Mucosa of descending colon (tissue), 3 donors: ENCODE measurements at regions not wholly inside any gene's neighbourhood (a gene's known extent, or its start where the extent isn't known, plus 50 kb on each side); places are given as distances from the start of the nearest gene placed in this dataset.

Source experiments
- ATAC-seq: fragments of 200-7000 bp; cut with Tn5 transposase; one replicate; pipeline ENCODE4 v1.9.1; 2020; ENCODE audit warnings: mild to moderate bottlenecking, moderate library complexity
- DNase-seq, 3 donors: peaks; one replicate each; pipeline ENCODE4 v3.0.0-alpha.2; 2020
- H3K36me3 ChIP-seq: fragments of 200-600 bp; one replicate; pipeline ENCODE4 v1.8.0; 2021; ENCODE audit warnings: low read depth, mild to moderate bottlenecking
- H3K4me1 ChIP-seq: fragments of 200-600 bp; one replicate; pipeline ENCODE4 v1.8.0; 2021; ENCODE audit warnings: low read depth, mild to moderate bottlenecking
- H3K4me3 ChIP-seq: fragments of 200-600 bp; one replicate; pipeline ENCODE4 v1.8.0; 2021; ENCODE audit warnings: mild to moderate bottlenecking
- H3K9me3 ChIP-seq: fragments of 200-600 bp; one replicate; pipeline ENCODE4 v1.8.0; 2021; ENCODE audit warnings: mild to moderate bottlenecking
- intact Hi-C, 2 donors: fragments of 100-400 bp; cut with DNase I in 1 of 2; cut with micrococcal nuclease in 1 of 2; formaldehyde crosslinking; loops; one replicate each; pipeline versions ENCODE4 v1.11.0 to v1.11.1; 2022; cut with DNase I, micrococcal nuclease
- TF ChIP-seq, protein P1 (sequence below): fragments of 200-600 bp; IDR thresholded peaks from one replicate; pipeline ENCODE4 v1.8.0; 2022; ENCODE audit warnings: antibody characterized with exemption, mild to moderate bottlenecking
- donor health status: DM: no; HTN: no; CAD: no; lungs with moderate emphysema.
- donor health status: DM: no; HTN: no; CAD: no.
- donor health status: DM: no; HTN: yes; CAD: no.

DNA sequence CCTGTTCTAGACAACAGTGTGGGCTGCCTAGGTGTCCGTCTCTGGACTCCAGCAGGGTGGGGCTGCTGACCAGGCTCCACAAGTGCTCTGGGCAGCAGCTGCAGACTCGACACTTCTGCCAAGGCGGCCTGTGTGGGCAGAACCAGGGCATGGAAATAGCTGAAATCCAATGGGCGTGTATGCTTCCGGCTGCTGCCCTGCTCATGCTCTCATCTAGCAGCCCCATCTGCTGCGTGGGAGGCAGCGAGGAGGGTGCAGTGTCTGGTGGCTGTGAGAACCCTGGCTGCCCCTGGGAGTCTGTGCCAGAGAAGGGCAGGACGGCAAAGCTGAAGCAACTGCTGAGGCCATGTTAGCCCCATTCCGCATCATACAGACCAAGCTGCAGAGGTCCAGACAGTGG lies 174.9 kb downstream of the SOX11 start:
- ATAC-seq (no peak), DNase-seq (no peak)
- no peaks in the 10 kb centered on the region for H3K4me1 ChIP-seq
- TF ChIP-seq, protein P1, sequence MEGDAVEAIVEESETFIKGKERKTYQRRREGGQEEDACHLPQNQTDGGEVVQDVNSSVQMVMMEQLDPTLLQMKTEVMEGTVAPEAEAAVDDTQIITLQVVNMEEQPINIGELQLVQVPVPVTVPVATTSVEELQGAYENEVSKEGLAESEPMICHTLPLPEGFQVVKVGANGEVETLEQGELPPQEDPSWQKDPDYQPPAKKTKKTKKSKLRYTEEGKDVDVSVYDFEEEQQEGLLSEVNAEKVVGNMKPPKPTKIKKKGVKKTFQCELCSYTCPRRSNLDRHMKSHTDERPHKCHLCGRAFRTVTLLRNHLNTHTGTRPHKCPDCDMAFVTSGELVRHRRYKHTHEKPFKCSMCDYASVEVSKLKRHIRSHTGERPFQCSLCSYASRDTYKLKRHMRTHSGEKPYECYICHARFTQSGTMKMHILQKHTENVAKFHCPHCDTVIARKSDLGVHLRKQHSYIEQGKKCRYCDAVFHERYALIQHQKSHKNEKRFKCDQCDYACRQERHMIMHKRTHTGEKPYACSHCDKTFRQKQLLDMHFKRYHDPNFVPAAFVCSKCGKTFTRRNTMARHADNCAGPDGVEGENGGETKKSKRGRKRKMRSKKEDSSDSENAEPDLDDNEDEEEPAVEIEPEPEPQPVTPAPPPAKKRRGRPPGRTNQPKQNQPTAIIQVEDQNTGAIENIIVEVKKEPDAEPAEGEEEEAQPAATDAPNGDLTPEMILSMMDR = no peak
- no peaks in the 10 kb centered on the region for H3K36me3 ChIP-seq
- intact Hi-C loops = no loop called here
- peaks cover 42% of the 10 kb centered on the region for H3K9me3 ChIP-seq
- no peak overlapping the region for H3K4me3 ChIP-seq

DNA sequence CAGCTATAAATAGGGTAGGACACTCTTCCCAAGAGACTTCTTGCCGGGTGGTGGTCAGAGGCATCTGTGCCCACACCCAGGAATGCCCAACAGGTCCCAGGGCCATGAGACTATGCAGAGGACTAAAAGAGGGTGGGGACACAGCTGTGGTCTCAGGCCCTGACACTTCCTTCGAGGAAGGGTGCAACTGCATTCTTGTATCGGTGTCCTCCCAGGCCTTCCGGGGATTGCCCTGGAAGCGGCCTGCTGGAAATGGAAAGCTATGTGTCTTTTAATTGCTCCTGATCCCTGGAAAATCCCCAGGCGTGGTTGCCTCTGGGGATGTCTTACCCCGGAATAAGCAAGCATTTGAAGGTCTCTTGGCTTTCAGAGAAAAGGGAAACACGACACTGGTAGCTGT lies 176.7 kb downstream of the SOX11 start:
- DNase-seq = no peak
- Histone ChIP-seq H3K9me3 (peaks cover 41% of the 10 kb centered on the region), H3K4me3 (no peak overlapping the region), H3K4me1 (no peaks in the 10 kb centered on the region), H3K36me3 (no peaks in the 10 kb centered on the region)
- no peak for ATAC-seq
- intact Hi-C loops = no loop called here
- TF ChIP-seq, protein P1 = no peak

DNA sequence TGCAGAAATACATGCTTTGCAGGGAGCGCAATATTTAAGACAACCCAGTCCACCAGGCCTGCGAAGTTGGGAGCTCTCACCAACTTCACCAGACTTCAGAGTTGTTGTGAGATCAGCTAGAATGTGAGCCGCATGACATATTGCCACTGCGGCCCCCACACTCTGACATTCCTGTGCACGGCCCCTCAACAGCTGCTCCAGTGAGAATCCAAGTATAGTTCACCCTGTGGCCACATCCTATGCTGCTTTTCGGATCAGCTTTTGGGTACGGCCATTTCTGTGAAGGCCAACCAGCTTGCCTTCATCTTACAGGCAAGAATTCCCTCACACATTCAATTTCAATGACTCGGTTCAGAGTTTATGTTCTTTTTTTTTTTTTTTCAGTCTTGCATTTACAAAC lies 177.8 kb downstream of the SOX11 start:
- Histone ChIP-seq H3K9me3 (peaks cover 45% of the 10 kb centered on the region), H3K4me1 (no peaks in the 10 kb centered on the region), H3K4me3 (no peak overlapping the region), H3K36me3 (no peaks in the 10 kb centered on the region)
- ATAC-seq = no peak
- TF ChIP-seq, protein P1 = no peak
- no peak for DNase-seq
- intact Hi-C loops = no loop called here

DNA sequence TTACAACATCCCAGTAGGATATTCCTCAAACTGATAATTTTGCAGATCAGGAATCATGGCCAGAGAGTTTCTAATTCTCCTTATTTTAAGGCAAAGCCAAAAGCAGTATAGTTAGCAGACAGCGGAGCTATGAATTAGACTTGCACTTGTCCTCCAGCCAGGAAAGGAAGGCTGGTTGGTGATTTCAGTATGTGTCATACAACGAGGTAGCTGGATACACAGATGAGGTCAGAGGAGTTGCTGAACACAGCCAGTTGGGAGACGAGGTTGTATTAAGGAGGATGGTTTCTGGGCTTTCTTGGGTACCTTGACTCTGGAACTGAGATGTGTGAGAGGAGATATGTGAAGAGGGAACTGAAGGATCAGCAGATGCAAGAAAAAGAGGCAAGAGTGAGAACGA lies 185.2 kb downstream of the SOX11 start:
- intact Hi-C loops = no loop called here
- DNase-seq (no peak), ATAC-seq (no peak)
- H3K4me1 ChIP-seq = no peaks in the 10 kb centered on the region
- no peak overlapping the region for H3K4me3 ChIP-seq
- H3K9me3 ChIP-seq = peaks cover 31% of the 10 kb centered on the region
- H3K36me3 ChIP-seq = no peaks in the 10 kb centered on the region
- TF ChIP-seq, protein P1 = no peak

DNA sequence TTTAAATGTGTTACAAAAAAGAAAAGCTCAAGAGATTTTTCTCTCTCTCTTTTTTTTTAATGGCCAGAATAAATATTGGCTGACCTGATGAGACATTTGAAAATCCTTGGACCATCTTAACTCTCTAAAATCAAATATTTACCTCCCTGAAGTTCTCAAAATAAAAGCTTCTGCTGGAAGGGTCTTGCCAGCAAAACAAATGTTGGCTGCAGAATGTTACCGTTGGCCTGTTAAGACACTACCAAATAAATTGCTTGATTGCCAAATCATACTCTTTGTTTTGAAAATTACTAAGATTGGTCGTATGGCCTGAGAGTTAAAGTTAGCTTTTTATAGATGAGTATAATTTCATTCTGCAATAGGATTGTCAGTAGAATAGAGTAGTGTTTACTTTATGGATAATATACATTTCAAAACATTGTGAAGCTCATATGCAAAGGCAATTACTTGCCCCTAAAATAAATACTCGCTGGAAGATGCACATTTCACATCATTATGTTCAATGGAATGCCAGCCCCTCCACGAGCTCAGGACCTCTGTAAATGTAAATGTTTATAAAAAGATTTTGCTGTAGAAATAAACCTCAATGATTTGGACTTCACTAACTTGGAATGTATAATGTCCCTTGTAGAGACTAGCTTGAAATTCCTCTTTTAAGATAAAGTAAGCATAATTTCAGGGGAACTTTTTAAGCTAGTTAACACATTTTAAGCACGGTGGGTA lies 193.4 kb downstream of the SOX11 start:
- TF ChIP-seq, protein P1 = no peak
- no peaks in the 10 kb centered on the region for H3K36me3 ChIP-seq
- no peak overlapping the region for H3K4me3 ChIP-seq
- ATAC-seq (no peak), DNase-seq (no peak)
- H3K4me1 ChIP-seq = no peaks in the 10 kb centered on the region
- peaks cover 31% of the 10 kb centered on the region for H3K9me3 ChIP-seq
- intact Hi-C loops = no loop called here

DNA sequence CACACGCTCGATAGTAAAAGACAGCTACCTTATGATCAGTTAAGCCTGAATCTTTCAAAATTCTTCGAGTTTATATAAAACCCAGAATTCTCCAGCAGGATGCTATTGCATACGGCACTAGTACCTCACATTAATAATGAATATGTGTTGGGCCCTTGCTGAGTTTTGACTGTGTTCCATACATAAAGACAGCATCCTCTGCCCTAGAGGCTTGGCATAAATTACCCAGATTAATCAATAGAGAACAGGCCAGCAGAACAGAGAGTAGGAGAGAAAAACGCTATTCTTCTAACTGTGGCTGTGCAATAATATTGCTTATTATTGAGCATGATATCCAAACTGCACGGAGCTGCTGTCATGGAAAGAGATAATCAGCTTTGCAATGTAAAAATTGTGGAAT lies 194.3 kb downstream of the SOX11 start:
- peaks cover 28% of the 10 kb centered on the region for H3K9me3 ChIP-seq
- intact Hi-C loops = no loop called here
- H3K4me3 ChIP-seq = no peak overlapping the region
- no peaks in the 10 kb centered on the region for H3K36me3 ChIP-seq
- DNase-seq (no peak), ATAC-seq (no peak)
- H3K4me1 ChIP-seq = no peaks in the 10 kb centered on the region
- TF ChIP-seq, protein P1 = no peak
